ENCODE measurements at regions not wholly inside any gene's neighbourhood (a gene's known extent, or its start where the extent isn't known, plus 50 kb on each side); places are given as distances from the start of the nearest gene placed in this dataset.

GRCh38 chrX:39948582-39948981 lies 149.2 kb downstream of the BCOR start:
- DNase-seq, result no peak

GRCh38 chrX:39950018-39950688 lies 147.6 kb downstream of the BCOR start:
- no peak for DNase-seq

GRCh38 chrX:39952989-39953388 lies 144.8 kb downstream of the BCOR start:
- DNase-seq, result no peak

- no peak for DNase-seq
Observed at GRCh38 chrX:39953879-39954278, 143.9 kb downstream of the BCOR start.

- no peak for DNase-seq
Observed at GRCh38 chrX:39954851-39955250, 142.9 kb downstream of the BCOR start.

GRCh38 chrX:39955625-39956024 lies 142.1 kb downstream of the BCOR start:
- no peak for DNase-seq

GRCh38 chrX:39956803-39957394 lies 140.9 kb downstream of the BCOR start:
- DNase-seq, result no peak

GRCh38 chrX:39957816-39958566 lies 139.8 kb downstream of the BCOR start:
- DNase-seq, result no peak

GRCh38 chrX:39958850-39959249 lies 138.9 kb downstream of the BCOR start:
- no peak for DNase-seq

GRCh38 chrX:39960219-39960618 lies 137.5 kb downstream of the BCOR start:
- no peak for DNase-seq

- no peak for DNase-seq
Observed at GRCh38 chrX:39961441-39961840, 136.3 kb downstream of the BCOR start.

- DNase-seq, result no peak
Observed at GRCh38 chrX:39965051-39965573, 132.6 kb downstream of the BCOR start.

GRCh38 chrX:39966176-39966575 lies 131.6 kb downstream of the BCOR start:
- no peak for DNase-seq

- no peak for DNase-seq
Observed at GRCh38 chrX:39967348-39967747, 130.4 kb downstream of the BCOR start.

- DNase-seq, result no peak
Observed at GRCh38 chrX:39969099-39969818, 128.5 kb downstream of the BCOR start.

- DNase-seq, result no peak
Observed at GRCh38 chrX:39969819-39970504, 127.8 kb downstream of the BCOR start.

GRCh38 chrX:39971760-39972159 lies 126.0 kb downstream of the BCOR start:
- DNase-seq, result no peak

GRCh38 chrX:39972340-39972739 lies 125.4 kb downstream of the BCOR start:
- DNase-seq, result no peak

- no peak for DNase-seq
Observed at GRCh38 chrX:39973810-39974209, 123.9 kb downstream of the BCOR start.

GRCh38 chrX:39974270-39974669 lies 123.5 kb downstream of the BCOR start:
- no peak for DNase-seq

GRCh38 chrX:39975101-39975925 lies 122.4 kb downstream of the BCOR start:
- DNase-seq, result no peak

GRCh38 chrX:39981946-39982345 lies 115.8 kb downstream of the BCOR start:
- DNase-seq, result no peak
